ENCODE measurements at regions not wholly inside any gene's neighbourhood (a gene's known extent, or its start where the extent isn't known, plus 50 kb on each side); places are given as distances from the start of the nearest gene placed in this dataset.

- TF ChIP-seq CTCF (conservative IDR thresholded peaks at IDR 0.05; ENCODE audit: low read length) (no peak), EZH2phosphoT487 (IDR thresholded peaks at IDR 0.05; ENCODE audit: borderline replicate concordance, low read depth, low read length) (no peak)
Measured at GRCh38 chr7:32336726-32337125, 153.5 kb downstream of the LSM5 start.
